GM18909 (cell line): ENCODE measurements at regions not wholly inside any gene's neighbourhood (a gene's known extent, or its start where the extent isn't known, plus 50 kb on each side); places are given as distances from the start of the nearest gene placed in this dataset.

Experiments used
- ATAC-seq: cut with Tn5 transposase; IDR thresholded peaks from one replicate; pipeline ENCODE4 v1.9.1; 2021; ENCODE audit warnings: mild to moderate bottlenecking; ENCODE audit not compliant: unreplicated experiment, poor library complexity

- ATAC-seq = no peak
These were observed 228.6 kb upstream of the CHST9 start for GRCh38 chr18:27413495-27414401.

GRCh38 chr18:27412556-27412955 is 227.4 kb upstream of the CHST9 start:
- no peak for ATAC-seq

GRCh38 chr18:27411911-27412310 is 226.8 kb upstream of the CHST9 start:
- ATAC-seq = no peak

GRCh38 chr18:27411013-27411412 is 225.9 kb upstream of the CHST9 start:
- no peak for ATAC-seq

- no peak for ATAC-seq
These were observed 219.7 kb upstream of the CHST9 start for GRCh38 chr18:27404855-27405254.

- ATAC-seq = no peak
These were observed 214.9 kb upstream of the CHST9 start for GRCh38 chr18:27400001-27400400.

- ATAC-seq = no peak
These were observed 210.6 kb upstream of the CHST9 start for GRCh38 chr18:27395752-27396151.

GRCh38 chr18:27394687-27395086 is 209.6 kb upstream of the CHST9 start:
- ATAC-seq = no peak

- ATAC-seq = no peak
These were observed 197.6 kb upstream of the CHST9 start for GRCh38 chr18:27382567-27383216.

- ATAC-seq = peak; percentile 65
These were observed 193.5 kb upstream of the CHST9 start for GRCh38 chr18:27378431-27379095.

- no peak for ATAC-seq
These were observed 192.1 kb upstream of the CHST9 start for GRCh38 chr18:27377251-27377650.

GRCh38 chr18:27372386-27372785 is 187.3 kb upstream of the CHST9 start:
- ATAC-seq = no peak

- ATAC-seq = no peak
These were observed 181.6 kb upstream of the CHST9 start for GRCh38 chr18:27366665-27367064.

GRCh38 chr18:27366151-27366550 is 181.0 kb upstream of the CHST9 start:
- no peak for ATAC-seq

GRCh38 chr18:27363872-27364271 is 178.8 kb upstream of the CHST9 start:
- ATAC-seq = peak; percentile 53

GRCh38 chr18:27361477-27361876 is 176.4 kb upstream of the CHST9 start:
- no peak for ATAC-seq

- ATAC-seq = no peak
These were observed 170.2 kb upstream of the CHST9 start for GRCh38 chr18:27355308-27355707.

- no peak for ATAC-seq
These were observed 168.2 kb upstream of the CHST9 start for GRCh38 chr18:27353273-27353672.

GRCh38 chr18:27349284-27349882 is 164.3 kb upstream of the CHST9 start:
- no peak for ATAC-seq

- no peak for ATAC-seq
These were observed 146.5 kb upstream of the CHST9 start for GRCh38 chr18:27331606-27332005.

GRCh38 chr18:27314996-27315395 is 129.9 kb upstream of the CHST9 start:
- no peak for ATAC-seq
